Osteocyte (in vitro differentiated cells): ENCODE measurements at regions not wholly inside any gene's neighbourhood (a gene's known extent, or its start where the extent isn't known, plus 50 kb on each side); places are given as distances from the start of the nearest gene placed in this dataset.

ENCODE experiments used
- DNase-seq: peaks from one replicate; pipeline ENCODE4 v3.0.0; 2021; ENCODE audit warnings: mixed read lengths; ENCODE audit not compliant: unreplicated experiment; ENCODE audit errors: extremely low spot score
- H3K27ac Mint-ChIP-seq: one replicate; pipeline ENCODE4 v1.8.0; 2021; ENCODE audit warnings: mild to moderate bottlenecking, mixed read lengths; ENCODE audit not compliant: unreplicated experiment
- H3K27me3 Mint-ChIP-seq: one replicate; pipeline ENCODE4 v1.8.0; 2021; ENCODE audit warnings: mixed read lengths; ENCODE audit not compliant: unreplicated experiment
- H3K36me3 Mint-ChIP-seq: one replicate; pipeline ENCODE4 v1.8.0; 2021; ENCODE audit warnings: mixed read lengths; ENCODE audit not compliant: unreplicated experiment
- H3K4me1 Mint-ChIP-seq: one replicate; pipeline ENCODE4 v1.8.0; 2021; ENCODE audit warnings: mixed read lengths; ENCODE audit not compliant: unreplicated experiment
- H3K4me3 Mint-ChIP-seq: one replicate; pipeline ENCODE4 v1.8.0; 2021; ENCODE audit warnings: mild to moderate bottlenecking, moderate library complexity, mixed read lengths; ENCODE audit not compliant: unreplicated experiment
- H3K9me3 Mint-ChIP-seq: one replicate; pipeline ENCODE4 v1.8.0; 2021; ENCODE audit warnings: mixed read lengths; ENCODE audit not compliant: unreplicated experiment
- TF ChIP-seq, protein P1 (sequence below): fragments of 200-600 bp; sonication (generic); IDR thresholded peaks from 2 replicates; pipeline ENCODE4 v1.5.0; 2021; ENCODE audit warnings: antibody characterized with exemption, mild to moderate bottlenecking, moderate library complexity

DNA sequence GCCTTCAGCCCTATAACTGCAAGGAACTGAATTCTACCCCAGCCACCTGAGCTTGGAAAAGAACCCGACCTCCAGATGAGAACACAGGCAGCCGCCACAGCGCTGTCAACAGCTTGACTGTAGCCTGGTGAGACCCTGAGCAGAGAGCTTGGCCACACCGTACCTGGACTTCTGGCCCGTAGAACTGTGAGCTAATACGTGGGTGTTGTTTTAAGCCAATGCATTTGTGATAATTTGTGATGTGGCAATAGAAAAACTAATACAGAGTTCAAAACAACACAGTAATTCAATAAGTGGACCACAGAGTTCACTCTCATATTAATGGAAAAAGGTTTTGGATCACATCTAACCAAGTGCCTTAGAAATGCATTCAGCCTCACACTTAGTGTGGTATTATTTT, 96.6 kb upstream of the TBL1X start:
- Mint-ChIP-seq H3K4me3 (no peak overlapping the region), H3K9me3 (no peaks in the 10 kb centered on the region), H3K36me3 (no peaks in the 10 kb centered on the region), H3K4me1 (peaks cover 3% of the 10 kb centered on the region), H3K27me3 (peaks cover 4% of the 10 kb centered on the region), H3K27ac (no peak overlapping the region)
- TF ChIP-seq, protein P1, sequence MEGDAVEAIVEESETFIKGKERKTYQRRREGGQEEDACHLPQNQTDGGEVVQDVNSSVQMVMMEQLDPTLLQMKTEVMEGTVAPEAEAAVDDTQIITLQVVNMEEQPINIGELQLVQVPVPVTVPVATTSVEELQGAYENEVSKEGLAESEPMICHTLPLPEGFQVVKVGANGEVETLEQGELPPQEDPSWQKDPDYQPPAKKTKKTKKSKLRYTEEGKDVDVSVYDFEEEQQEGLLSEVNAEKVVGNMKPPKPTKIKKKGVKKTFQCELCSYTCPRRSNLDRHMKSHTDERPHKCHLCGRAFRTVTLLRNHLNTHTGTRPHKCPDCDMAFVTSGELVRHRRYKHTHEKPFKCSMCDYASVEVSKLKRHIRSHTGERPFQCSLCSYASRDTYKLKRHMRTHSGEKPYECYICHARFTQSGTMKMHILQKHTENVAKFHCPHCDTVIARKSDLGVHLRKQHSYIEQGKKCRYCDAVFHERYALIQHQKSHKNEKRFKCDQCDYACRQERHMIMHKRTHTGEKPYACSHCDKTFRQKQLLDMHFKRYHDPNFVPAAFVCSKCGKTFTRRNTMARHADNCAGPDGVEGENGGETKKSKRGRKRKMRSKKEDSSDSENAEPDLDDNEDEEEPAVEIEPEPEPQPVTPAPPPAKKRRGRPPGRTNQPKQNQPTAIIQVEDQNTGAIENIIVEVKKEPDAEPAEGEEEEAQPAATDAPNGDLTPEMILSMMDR = no peak
- no peak for DNase-seq

DNA sequence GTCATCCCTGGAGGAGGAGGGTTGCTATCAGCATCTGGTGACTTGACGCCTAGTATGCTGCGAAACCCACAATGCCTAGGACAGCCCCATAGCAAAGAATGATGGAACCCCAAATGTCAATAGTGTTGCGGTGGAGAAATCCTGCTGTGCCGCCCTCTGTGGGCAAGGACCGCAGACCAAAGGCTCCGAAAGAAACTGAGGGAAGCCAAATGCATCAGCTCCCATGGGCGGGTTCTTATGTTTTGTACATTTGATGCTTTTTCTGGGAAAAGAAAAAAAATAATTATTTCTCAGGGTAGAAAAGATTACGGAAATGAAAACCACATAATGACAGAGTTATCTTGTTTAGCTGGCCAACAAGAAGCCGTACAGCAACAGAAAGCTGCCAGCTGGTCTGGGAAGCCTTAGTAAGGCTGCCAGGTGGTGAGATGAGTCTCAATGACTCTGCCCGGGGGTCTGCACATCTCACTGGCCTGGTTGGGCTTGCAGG, 95.0 kb upstream of the TBL1X start:
- H3K27ac Mint-ChIP-seq = no peak overlapping the region
- peaks cover 5% of the 10 kb centered on the region for H3K27me3 Mint-ChIP-seq
- TF ChIP-seq, protein P1 = no peak
- no peak for DNase-seq
- H3K9me3 Mint-ChIP-seq = peaks cover 4% of the 10 kb centered on the region
- no peaks in the 10 kb centered on the region for H3K36me3 Mint-ChIP-seq
- H3K4me1 Mint-ChIP-seq = peaks cover 3% of the 10 kb centered on the region
- H3K4me3 Mint-ChIP-seq = no peak overlapping the region

DNA sequence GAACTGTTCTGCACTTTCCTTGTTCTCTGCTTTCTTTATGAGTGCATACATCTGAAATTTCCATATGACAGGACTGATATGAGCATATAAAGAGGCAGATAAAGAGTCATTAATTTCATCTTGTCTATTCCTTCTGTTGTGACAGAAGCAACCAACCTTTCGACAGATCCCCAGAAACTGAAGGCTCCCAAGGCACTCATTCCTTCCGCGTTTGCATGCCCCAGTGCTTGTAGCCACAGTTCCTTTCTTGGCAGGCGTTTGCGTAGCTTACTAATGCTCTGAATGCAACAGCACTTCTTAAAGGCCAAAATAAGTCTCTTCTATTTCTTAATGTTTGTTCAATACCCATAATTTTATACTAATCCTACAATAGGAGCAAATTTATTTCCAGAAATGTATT, 94.0 kb upstream of the TBL1X start:
- peaks cover 6% of the 10 kb centered on the region for H3K9me3 Mint-ChIP-seq
- DNase-seq = no peak

DNA sequence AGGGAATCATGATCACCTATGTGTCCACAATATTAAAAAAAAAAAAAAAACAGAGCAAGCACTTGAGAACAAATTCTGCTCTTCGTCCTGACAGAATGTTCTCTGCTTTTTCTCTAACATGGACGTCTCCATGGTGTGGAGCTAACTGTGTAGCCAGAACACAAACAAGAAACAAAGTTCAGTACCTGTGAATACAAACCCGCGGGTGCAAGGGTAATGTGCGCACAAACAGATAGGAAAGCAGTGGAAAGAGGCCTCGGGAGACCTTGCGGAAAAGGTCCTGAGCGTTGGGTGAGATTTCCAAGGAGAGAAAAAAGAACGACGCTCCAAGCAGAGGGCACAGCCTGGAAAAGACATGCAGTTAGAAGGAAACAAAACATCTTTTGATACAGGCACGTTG, 92.0 kb upstream of the TBL1X start:
- H3K9me3 Mint-ChIP-seq = peaks cover 6% of the 10 kb centered on the region
- H3K4me1 Mint-ChIP-seq = peaks cover 3% of the 10 kb centered on the region
- DNase-seq = no peak
- no peak overlapping the region for H3K27ac Mint-ChIP-seq
- TF ChIP-seq, protein P1 = no peak
- peaks cover 5% of the 10 kb centered on the region for H3K27me3 Mint-ChIP-seq
- H3K36me3 Mint-ChIP-seq = no peaks in the 10 kb centered on the region
- no peak overlapping the region for H3K4me3 Mint-ChIP-seq

More for the DNA sequence above, 94.0 kb upstream of the TBL1X start:
- Mint-ChIP-seq H3K27me3 (peaks cover 5% of the 10 kb centered on the region), H3K4me1 (peaks cover 3% of the 10 kb centered on the region), H3K4me3 (no peak overlapping the region), H3K27ac (no peak overlapping the region), H3K36me3 (no peaks in the 10 kb centered on the region)
- TF ChIP-seq, protein P1 = no peak

DNA sequence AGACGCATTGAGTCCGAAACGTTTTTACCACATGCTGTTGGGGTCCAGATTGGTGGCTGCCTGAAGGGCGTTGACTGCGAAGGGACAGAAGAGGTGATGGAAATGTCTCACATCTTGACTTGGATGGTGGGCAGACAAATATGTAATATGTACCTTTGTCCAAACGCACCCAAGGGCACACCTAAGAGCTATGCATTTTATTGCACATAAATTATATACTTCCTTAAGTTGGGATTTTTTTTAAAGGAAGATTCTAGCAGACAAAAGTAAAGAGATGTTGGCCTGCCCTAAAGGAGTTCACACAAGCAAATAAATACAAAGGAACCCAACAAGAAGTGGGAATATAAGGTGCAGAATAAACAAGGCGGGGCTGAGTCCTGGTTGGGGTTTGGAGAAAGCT, 91.1 kb upstream of the TBL1X start:
- H3K4me1 Mint-ChIP-seq = no peaks in the 10 kb centered on the region
- H3K27ac Mint-ChIP-seq = no peak overlapping the region
- peaks cover 9% of the 10 kb centered on the region for H3K9me3 Mint-ChIP-seq
- DNase-seq = no peak
- no peaks in the 10 kb centered on the region for H3K36me3 Mint-ChIP-seq
- no peak overlapping the region for H3K4me3 Mint-ChIP-seq
- H3K27me3 Mint-ChIP-seq = peaks cover 5% of the 10 kb centered on the region
- TF ChIP-seq, protein P1 = no peak
